CD4-positive, alpha-beta T cell treated with Interleukin-4 for 4 hours (primary cell): ENCODE measurements at regions not wholly inside any gene's neighbourhood (a gene's known extent, or its start where the extent isn't known, plus 50 kb on each side); places are given as distances from the start of the nearest gene placed in this dataset.

Experiments
- DNase-seq: peaks from one replicate; pipeline ENCODE4 v3.0.0-alpha.2; 2020

- no peak for DNase-seq
Observed at GRCh38 chr6:21971541-21971940, 325.3 kb downstream of the PRL start.

GRCh38 chr6:21972516-21972915, 324.3 kb downstream of the PRL start:
- no peak for DNase-seq

- no peak for DNase-seq
Observed at GRCh38 chr6:21977346-21977745, 319.5 kb downstream of the PRL start.

GRCh38 chr6:21981235-21981833, 315.5 kb downstream of the PRL start:
- no peak for DNase-seq

- no peak for DNase-seq
Observed at GRCh38 chr6:21984135-21984534, 312.7 kb downstream of the PRL start.

GRCh38 chr6:21984561-21984960, 312.3 kb downstream of the PRL start:
- DNase-seq: no peak

GRCh38 chr6:21985904-21986303, 310.9 kb downstream of the PRL start:
- DNase-seq: no peak

- DNase-seq: no peak
Observed at GRCh38 chr6:21986703-21987102, 310.1 kb downstream of the PRL start.

- DNase-seq: no peak
Observed at GRCh38 chr6:21987501-21987957, 309.3 kb downstream of the PRL start.

- DNase-seq: no peak
Observed at GRCh38 chr6:21990577-21990976, 306.3 kb downstream of the PRL start.

GRCh38 chr6:21992178-21992967, 304.5 kb downstream of the PRL start:
- DNase-seq: no peak

GRCh38 chr6:21993841-21994240, 303.0 kb downstream of the PRL start:
- DNase-seq: no peak

- DNase-seq: no peak
Observed at GRCh38 chr6:21994821-21995220, 302.0 kb downstream of the PRL start.

GRCh38 chr6:21995318-21995717, 301.5 kb downstream of the PRL start:
- no peak for DNase-seq

- DNase-seq: no peak
Observed at GRCh38 chr6:21996425-21997118, 300.3 kb downstream of the PRL start.

- DNase-seq: no peak
Observed at GRCh38 chr6:21997119-21998037, 299.5 kb downstream of the PRL start.

GRCh38 chr6:21998582-21998981, 298.3 kb downstream of the PRL start:
- DNase-seq: no peak

GRCh38 chr6:21999012-21999528, 297.8 kb downstream of the PRL start:
- no peak for DNase-seq

GRCh38 chr6:21999741-22000140, 297.1 kb downstream of the PRL start:
- no peak for DNase-seq

- no peak for DNase-seq
Observed at GRCh38 chr6:22001396-22002027, 295.3 kb downstream of the PRL start.

- DNase-seq: no peak
Observed at GRCh38 chr6:22003287-22003686, 293.5 kb downstream of the PRL start.

GRCh38 chr6:22006795-22007194, 290.0 kb downstream of the PRL start:
- DNase-seq: no peak
